HG03095 (cell line): ENCODE measurements at regions not wholly inside any gene's neighbourhood (a gene's known extent, or its start where the extent isn't known, plus 50 kb on each side); places are given as distances from the start of the nearest gene placed in this dataset.
"Not testable (repeated sequence)": the region's sequence is repeated elsewhere in the genome, so short reads cannot be mapped to it uniquely, and the experiment has no call there.

Experiments
- ATAC-seq: cut with Tn5 transposase; IDR thresholded peaks from one replicate; pipeline ENCODE4 v1.9.1; 2021; ENCODE audit warnings: moderate library complexity; ENCODE audit not compliant: unreplicated experiment

GRCh38 chr22:49517667-49518185, 309.9 kb downstream of the BRD1 start:
- no peak for ATAC-seq

GRCh38 chr22:49517211-49517610, 310.5 kb downstream of the BRD1 start:
- no peak for ATAC-seq

GRCh38 chr22:49515475-49515874, 312.2 kb downstream of the BRD1 start:
- ATAC-seq: no peak

- no peak for ATAC-seq
Observed at GRCh38 chr22:49514641-49515040, 313.0 kb downstream of the BRD1 start.

GRCh38 chr22:49514211-49514610, 313.5 kb downstream of the BRD1 start:
- ATAC-seq: no peak

GRCh38 chr22:49513358-49513851, 314.3 kb downstream of the BRD1 start:
- ATAC-seq: no peak

- no peak for ATAC-seq
Observed at GRCh38 chr22:49512487-49513165, 315.0 kb downstream of the BRD1 start.

GRCh38 chr22:49511393-49512189, 316.1 kb downstream of the BRD1 start:
- ATAC-seq: not testable (repeated sequence)

GRCh38 chr22:49510718-49511117, 317.0 kb downstream of the BRD1 start:
- no peak for ATAC-seq

GRCh38 chr22:49509016-49509415, 318.7 kb downstream of the BRD1 start:
- ATAC-seq: no peak

- no peak for ATAC-seq
Observed at GRCh38 chr22:49508561-49508960, 319.1 kb downstream of the BRD1 start.

- ATAC-seq: no peak
Observed at GRCh38 chr22:49507607-49508292, 319.9 kb downstream of the BRD1 start.

- no peak for ATAC-seq
Observed at GRCh38 chr22:49506010-49506400, 321.7 kb downstream of the BRD1 start.

- no peak for ATAC-seq
Observed at GRCh38 chr22:49505337-49506009, 322.2 kb downstream of the BRD1 start.

GRCh38 chr22:49503896-49504521, 323.7 kb downstream of the BRD1 start:
- ATAC-seq: no peak

- ATAC-seq: no peak
Observed at GRCh38 chr22:49503321-49503720, 324.4 kb downstream of the BRD1 start.

GRCh38 chr22:49502126-49502826, 325.4 kb downstream of the BRD1 start:
- no peak for ATAC-seq

- ATAC-seq: no peak
Observed at GRCh38 chr22:49500942-49501395, 326.7 kb downstream of the BRD1 start.

GRCh38 chr22:49500076-49500460, 327.6 kb downstream of the BRD1 start:
- no peak for ATAC-seq
